ENCODE measurements at regions not wholly inside any gene's neighbourhood (a gene's known extent, or its start where the extent isn't known, plus 50 kb on each side); places are given as distances from the start of the nearest gene placed in this dataset.

- TF ChIP-seq, protein P1, sequence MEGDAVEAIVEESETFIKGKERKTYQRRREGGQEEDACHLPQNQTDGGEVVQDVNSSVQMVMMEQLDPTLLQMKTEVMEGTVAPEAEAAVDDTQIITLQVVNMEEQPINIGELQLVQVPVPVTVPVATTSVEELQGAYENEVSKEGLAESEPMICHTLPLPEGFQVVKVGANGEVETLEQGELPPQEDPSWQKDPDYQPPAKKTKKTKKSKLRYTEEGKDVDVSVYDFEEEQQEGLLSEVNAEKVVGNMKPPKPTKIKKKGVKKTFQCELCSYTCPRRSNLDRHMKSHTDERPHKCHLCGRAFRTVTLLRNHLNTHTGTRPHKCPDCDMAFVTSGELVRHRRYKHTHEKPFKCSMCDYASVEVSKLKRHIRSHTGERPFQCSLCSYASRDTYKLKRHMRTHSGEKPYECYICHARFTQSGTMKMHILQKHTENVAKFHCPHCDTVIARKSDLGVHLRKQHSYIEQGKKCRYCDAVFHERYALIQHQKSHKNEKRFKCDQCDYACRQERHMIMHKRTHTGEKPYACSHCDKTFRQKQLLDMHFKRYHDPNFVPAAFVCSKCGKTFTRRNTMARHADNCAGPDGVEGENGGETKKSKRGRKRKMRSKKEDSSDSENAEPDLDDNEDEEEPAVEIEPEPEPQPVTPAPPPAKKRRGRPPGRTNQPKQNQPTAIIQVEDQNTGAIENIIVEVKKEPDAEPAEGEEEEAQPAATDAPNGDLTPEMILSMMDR (IDR thresholded peaks at IDR 0.05 in 8 of 11, conservative IDR thresholded peaks at IDR 0.05 in 3 of 11) = no peak
- TF ChIP-seq POLR2A (IDR thresholded peaks at IDR 0.05) (no peak), POLR2AphosphoS5 (IDR thresholded peaks at IDR 0.05) (no peak)
Observed at GRCh38 chr15:26065723-26066122, 202.6 kb upstream of the ATP10A start.
